HepG2 (cell line): ENCODE measurements at regions not wholly inside any gene's neighbourhood (a gene's known extent, or its start where the extent isn't known, plus 50 kb on each side); places are given as distances from the start of the nearest gene placed in this dataset.

Experiments
- ATAC-seq: fragments of 200-7000 bp; cut with Tn5 transposase; 3 replicates; pipeline ENCODE4 v1.9.1; 2020; ENCODE audit warnings: mild to moderate bottlenecking, moderate library complexity
- BruUV-seq: library from RNA; stranded (reverse); fragments of 400-500 nt; replicated peaks from 2 replicates; lab custom pipeline; 2021; lab: Mats Ljungman, UMichigan
- CTCF ChIA-PET: fragments of 300-600 bp; formaldehyde crosslinking; extraction: SDS; loops from one replicate; lab custom pipeline; 2021; ENCODE audit warnings: low total read pairs, inconsistent platforms, low intra/inter-chr PET ratio; lab: Yijun Ruan, JAX
- POLR2A ChIA-PET: fragments of 350-600 bp; sonication (Branson Sonifier 250); formaldehyde crosslinking; loops from one replicate; lab custom pipeline; 2020; ENCODE audit warnings: antibody characterized with exemption, inconsistent platforms; lab: Yijun Ruan, JAX
- DNase-seq: peaks from one replicate; pipeline ENCODE4 v3.0.0-alpha.2; 2015; ENCODE audit warnings: low spot score
- FAIRE-seq: peaks from 3 replicates; lab custom pipeline; 2011; peaks lifted over from hg19 to GRCh38; lab: Jason Lieb, UNC
- H2AFZ ChIP-seq: one replicate; pipeline ENCODE4 v1.6.1; 2011; ENCODE audit warnings: low read length, inconsistent platforms
- H3K27ac ChIP-seq: fragments of 300-600 bp; 3 replicates; pipeline ENCODE4 v1.8.0; 2011; ENCODE audit warnings: mixed run types, mild to moderate bottlenecking, mixed read lengths, low read length, inconsistent platforms; ENCODE audit not compliant: insufficient read depth; ENCODE audit errors: extremely low read length
- H3K27me3 ChIP-seq, 2 experiments: fragments of 200-600 bp in 1 of 2; 2 replicates in 1 of 2; 3 replicates in 1 of 2; pipeline versions ENCODE4 v1.6.0 to v1.8.0; 2011; ENCODE audit warnings: low read length in 2 of 2, mild to moderate bottlenecking in 2 of 2, moderate library complexity in 2 of 2, inconsistent platforms in 1 of 2; ENCODE audit not compliant: insufficient read depth in 2 of 2, control insufficient read depth in 1 of 2
- H3K36me3 ChIP-seq, 2 experiments: fragments of 200-600 bp in 1 of 2; replicated peaks in 1 of 2; 2 replicates in 1 of 2; 3 replicates in 1 of 2; pipeline versions ENCODE4 v1.5.1 to v1.8.0; 2011; ENCODE audit warnings: low read length in 2 of 2, inconsistent platforms in 1 of 2; ENCODE audit not compliant: insufficient read depth in 2 of 2, control insufficient read depth in 1 of 2
- H3K4me1 ChIP-seq: 2 replicates; pipeline ENCODE4 v1.5.1; 2012; ENCODE audit warnings: low read length, inconsistent platforms; ENCODE audit not compliant: insufficient read depth
- H3K4me2 ChIP-seq: 2 replicates; pipeline ENCODE4 v1.6.0; 2011; ENCODE audit warnings: low read depth, low read length, inconsistent platforms
- H3K4me3 ChIP-seq, 3 experiments: fragments of 200-600 bp in 1 of 3; sonication (generic), shearing (Covaris generic) in 1 of 3; replicated peaks in 1 of 3; 2 replicates each; pipeline ENCODE4 v1.5.1; 2011 to 2016; ENCODE audit warnings: low read length in 3 of 3, inconsistent platforms in 2 of 3, low read depth in 2 of 3, mild to moderate bottlenecking in 2 of 3, control low read depth in 1 of 3, mixed read lengths in 1 of 3; ENCODE audit not compliant: insufficient read depth in 1 of 3
- H3K79me2 ChIP-seq: one replicate; pipeline ENCODE4 v1.6.1; 2011; ENCODE audit warnings: low read length, inconsistent platforms; ENCODE audit not compliant: insufficient read depth
- H3K9ac ChIP-seq: 2 replicates; pipeline ENCODE4 v1.6.0; 2011; ENCODE audit warnings: mild to moderate bottlenecking, low read depth, low read length, inconsistent platforms; ENCODE audit not compliant: insufficient read depth
- H3K9me3 ChIP-seq: 2 replicates; pipeline ENCODE4 v1.5.1; 2012; ENCODE audit warnings: mild to moderate bottlenecking, low read length
- H4K20me1 ChIP-seq: 2 replicates; pipeline ENCODE4 v1.6.0; 2011; ENCODE audit warnings: inconsistent platforms, mild to moderate bottlenecking, low read length, moderate library complexity; ENCODE audit not compliant: insufficient read depth
- E2F1 ChIP-seq: sonication (generic); formaldehyde crosslinking; IDR thresholded peaks from 2 replicates; pipeline ENCODE4 v1.5.0; 2020; ENCODE audit warnings: missing genetic modification reagents
- PATZ1 ChIP-seq: sonication (generic); formaldehyde crosslinking; IDR thresholded peaks from 2 replicates; pipeline ENCODE4 v1.4.0; 2020; ENCODE audit warnings: missing genetic modification reagents
- POGK ChIP-seq: sonication (generic); formaldehyde crosslinking; conservative IDR thresholded peaks from 2 replicates; pipeline ENCODE4 v1.8.0; 2022; ENCODE audit warnings: mild to moderate bottlenecking, moderate library complexity, missing genetic modification reagents
- SKI ChIP-seq: fragments of 450-650 bp; IDR thresholded peaks from one replicate; pipeline ENCODE4 v1.6.1; 2018; ENCODE audit warnings: mild to moderate bottlenecking; ENCODE audit not compliant: partially characterized antibody
- TFE3 ChIP-seq: IDR thresholded peaks from 2 replicates; pipeline ENCODE4 v1.6.1; 2016
- ZBTB2 ChIP-seq: sonication (generic); formaldehyde crosslinking; IDR thresholded peaks from 2 replicates; pipeline ENCODE4 v1.8.0; 2022; ENCODE audit warnings: low read depth, missing genetic modification reagents
- ZMAT5 ChIP-seq: sonication (generic); formaldehyde crosslinking; IDR thresholded peaks from 2 replicates; pipeline ENCODE4 v1.5.0; 2020; ENCODE audit warnings: mild to moderate bottlenecking, low read depth, missing genetic modification reagents, borderline replicate concordance
- ZNF512B ChIP-seq: sonication (generic); formaldehyde crosslinking; IDR thresholded peaks from 2 replicates; pipeline ENCODE4 v1.5.1; 2020; ENCODE audit warnings: missing genetic modification reagents, mild to moderate bottlenecking, borderline replicate concordance
- ZNF597 ChIP-seq: sonication (generic); formaldehyde crosslinking; IDR thresholded peaks from 2 replicates; pipeline ENCODE4 v1.5.0; 2020; ENCODE audit warnings: missing genetic modification reagents
- in situ Hi-C: cut with HindIII; loops from 2 replicates; pipeline ENCODE4 v1.10.0; 2017; ENCODE audit warnings: low pct_unique_long_range_greater_than_20kb; ENCODE audit not compliant: extremely low pct_ligation_motif_present
- intact Hi-C: fragments of 100-400 bp; cut with micrococcal nuclease; formaldehyde crosslinking; loops from one replicate; pipeline ENCODE4 v1.10.0; 2022; ENCODE audit not compliant: unreplicated experiment

- no peak overlapping the region for H3K27ac ChIP-seq
- H4K20me1 ChIP-seq = no peaks in the 10 kb centered on the region
- H3K36me3 ChIP-seq = no peaks in the 10 kb centered on the region
- ChIA-PET POLR2A (interaction anchor here (1.5 to 2.3 kb wide), 3 partner anchors 56 to 839 kb away, joined by 3 to 7 read pairs (median 5); partner anchors contain the start of genes ARHGAP5, HEATR5A and RNU6-8), CTCF (no interaction called here)
- ATAC-seq = peak; percentile 28; the same call in 2 of the 3 replicates
- no peak overlapping the region for H3K4me2 ChIP-seq
- BruUV-seq = no TSS peak
- peaks cover 19% of the 10 kb centered on the region for H3K4me1 ChIP-seq
- H2AFZ ChIP-seq = no peak overlapping the region
- peak; percentile 77 for DNase-seq
- no peak for FAIRE-seq
- H3K9me3 ChIP-seq = peaks cover 18% of the 10 kb centered on the region
- no peak overlapping the region for H3K9ac ChIP-seq
- in situ Hi-C loops (loop anchor here (5.0 kb wide), 2 partner anchors 298 to 747 kb away; no protein-coding TSS in a partner anchor), intact Hi-C loops (loop anchor here (1.0 to 5.0 kb wide), 2 partner anchors 210 to 802 kb away; partner anchors contain the start of gene DTD2)
- no peak overlapping the region for H3K4me3 ChIP-seq
- no peaks in the 10 kb centered on the region for H3K27me3 ChIP-seq
- H3K79me2 ChIP-seq = no peaks in the 10 kb centered on the region
- TF ChIP-seq ZBTB2 (no peak), ZNF597 (CRISPR knock-in tag) (no peak), PATZ1 (CRISPR knock-in tag) (peak; percentile 40; the same call in 1 of the 2 replicates), POGK (CRISPR knock-in tag) (no peak), ZMAT5 (CRISPR knock-in tag) (no peak), E2F1 (CRISPR knock-in tag) (no peak), ZNF512B (CRISPR knock-in tag) (no peak), TFE3 (CRISPR knock-in tag) (peak; percentile 44; the same call in 1 of the 2 replicates), SKI (no peak)
Observed at GRCh38 chr14:32259368-32260013, 56.4 kb upstream of the RNU6-8 start.
